ENCODE measurements at regions not wholly inside any gene's neighbourhood (a gene's known extent, or its start where the extent isn't known, plus 50 kb on each side); places are given as distances from the start of the nearest gene placed in this dataset.

DNA sequence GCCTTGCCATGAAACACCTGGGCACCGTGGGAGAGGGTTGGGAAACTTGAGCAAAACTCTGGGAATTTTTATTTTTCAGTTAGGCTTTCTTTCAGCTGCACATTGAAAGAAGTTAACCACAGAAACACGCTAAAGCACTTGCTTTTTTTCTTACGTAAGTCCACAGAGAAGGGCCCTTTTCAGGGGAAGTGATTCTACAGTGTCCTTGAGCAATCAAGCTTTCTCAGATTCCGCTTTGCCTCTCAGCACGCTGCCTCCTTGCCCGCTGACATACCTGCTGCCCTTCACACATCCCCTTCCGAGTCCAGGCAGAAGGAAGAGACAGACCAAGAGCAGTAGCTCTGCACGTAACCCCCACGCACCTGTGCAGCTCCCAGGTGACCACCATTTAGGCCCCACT lies 135.5 kb upstream of the MYT1L start:
- Histone ChIP-seq H3K4me1 (ENCODE audit: control insufficient read depth, insufficient read depth, low read length) (no peaks in the 10 kb centered on the region), H3K14ac (replicated peaks; ENCODE audit: low read depth, low read length) (no peak overlapping the region), H3K27me3 (ENCODE audit: control insufficient read depth, insufficient read depth, low read length) (no peaks in the 10 kb centered on the region), H2BK15ac (ENCODE audit: low read depth, low read length) (no peak overlapping the region), H3K4me3 (ENCODE audit: insufficient read depth, low read depth, low read length) (no peak overlapping the region), H3K23ac (ENCODE audit: low read depth, low read length) (no peak overlapping the region), H3K56ac (ENCODE audit: extremely low read depth, insufficient read depth, low read length) (no peak overlapping the region), H4K8ac (ENCODE audit: low read depth in 2 of 2, low read length in 2 of 2) (no peak overlapping the region), H3K9me1 (ENCODE audit: insufficient read depth, low read length) (no peaks in the 10 kb centered on the region), H3K9me3 (ENCODE audit: control insufficient read depth, insufficient read depth, low read length) (peaks cover 36% of the 10 kb centered on the region), H3K27ac (ENCODE audit: insufficient read depth, low read length) (no peak overlapping the region), H2AK9ac (replicated peaks; ENCODE audit: low read depth, low read length, poor library complexity) (peak overlapping the region; percentile 37), H2BK120ac (ENCODE audit: low read depth, low read length) (no peak overlapping the region), H2BK20ac (ENCODE audit: low read depth, low read length) (no peak overlapping the region), H4K91ac (ENCODE audit: insufficient read depth, low read depth, low read length) (no peak overlapping the region), H4K5ac (ENCODE audit: low read depth, low read length) (no peak overlapping the region), H2AK5ac (ENCODE audit: low read depth, low read length) (no peak overlapping the region), H3K4ac (ENCODE audit: low read depth, low read length) (no peak overlapping the region), H3K4me2 (ENCODE audit: low read depth, low read length) (no peak overlapping the region), H2AFZ (replicated peaks; ENCODE audit: low read length, poor library complexity) (no peak overlapping the region), H4K20me1 (ENCODE audit: insufficient read depth, low read length) (no peaks in the 10 kb centered on the region), H3K79me1 (ENCODE audit: low read depth in 1 of 2, low read length in 2 of 2) (no peaks in the 10 kb centered on the region), H3K18ac (ENCODE audit: low read depth, low read length) (no peak overlapping the region), H3K36me3 (ENCODE audit: control insufficient read depth, insufficient read depth, low read length) (no peaks in the 10 kb centered on the region), H2BK5ac (ENCODE audit: low read depth, low read length, poor library complexity, severe bottlenecking) (no peak overlapping the region), H3K9ac (ENCODE audit: low read depth, low read length) (no peak overlapping the region)
- TF ChIP-seq, protein P1, sequence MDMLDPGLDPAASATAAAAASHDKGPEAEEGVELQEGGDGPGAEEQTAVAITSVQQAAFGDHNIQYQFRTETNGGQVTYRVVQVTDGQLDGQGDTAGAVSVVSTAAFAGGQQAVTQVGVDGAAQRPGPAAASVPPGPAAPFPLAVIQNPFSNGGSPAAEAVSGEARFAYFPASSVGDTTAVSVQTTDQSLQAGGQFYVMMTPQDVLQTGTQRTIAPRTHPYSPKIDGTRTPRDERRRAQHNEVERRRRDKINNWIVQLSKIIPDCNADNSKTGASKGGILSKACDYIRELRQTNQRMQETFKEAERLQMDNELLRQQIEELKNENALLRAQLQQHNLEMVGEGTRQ (IDR thresholded peaks at IDR 0.05; ENCODE audit: low read depth, low read length), result no peak
- TF ChIP-seq CEBPB (IDR thresholded peaks at IDR 0.05; ENCODE audit: low read depth, low read length) (no peak), MAZ (IDR thresholded peaks at IDR 0.05; ENCODE audit: borderline replicate concordance, low read depth, low read length) (no peak), MXI1 (IDR thresholded peaks at IDR 0.05; ENCODE audit: borderline replicate concordance, low read depth, low read length) (no peak), SMC3 (IDR thresholded peaks at IDR 0.05; ENCODE audit: low read depth, low read length) (no peak)
- CTCF ChIA-PET, result no interaction called here
- no peak for ATAC-seq (ENCODE audit: low read depth)
- in situ Hi-C loops (cut with MboI; ENCODE audit: low sequenced_read_pairs), result no loop called here
- dilution Hi-C loops (cut with HindIII; ENCODE audit: low sequenced_read_pairs, unreplicated experiment), result no loop called here
- no TSS peak for BruUV-seq (replicated peaks)
- no peak for DNase-seq
- POLR2A ChIA-PET (ENCODE audit: unreplicated experiment), result no interaction called here
- WGBS, 2 experiments (ENCODE audit: extremely low coverage in 2 of 2, insufficient read length in 1 of 2), result 51% methylated on average over 4 of the region's 9 CpGs; no CpG with 5 or more reads in 1 of the 2 experiments
- intact Hi-C loops (cut with micrococcal nuclease), result no loop called here
